Stimulated activated CD8-positive, alpha-beta memory T cell treated with anti-CD3 and anti-CD28 coated beads, Interleukin-2, amount 100 ng/mL, for 48 hours (primary cell): ENCODE measurements at regions not wholly inside any gene's neighbourhood (a gene's known extent, or its start where the extent isn't known, plus 50 kb on each side); places are given as distances from the start of the nearest gene placed in this dataset.

Experiments used
- DNase-seq, 2 donors: peaks; one replicate each; pipeline ENCODE4 v3.0.0-alpha.2; 2020; ENCODE audit warnings: low read depth in 2 of 2

DNA sequence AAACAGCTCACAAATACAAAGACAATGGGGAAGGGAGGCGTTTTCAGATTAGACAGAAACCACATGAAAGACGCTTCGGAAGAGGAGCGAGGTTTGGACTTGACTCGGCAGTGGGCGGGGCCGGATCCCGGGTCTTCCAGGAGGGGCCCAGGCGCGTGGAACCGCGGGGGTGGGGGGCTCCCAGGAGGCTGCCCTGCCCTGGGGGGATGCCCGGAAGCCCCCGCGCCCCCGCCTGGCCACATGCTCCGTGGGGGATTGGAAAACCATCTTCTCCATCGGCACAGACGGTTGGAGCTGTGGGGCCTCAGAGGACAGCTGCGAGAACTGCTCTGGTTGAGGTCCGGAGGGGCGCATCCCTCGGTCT, 186.0 kb upstream of the SHH start:
- peak; percentile 41 to 54 for DNase-seq

DNA sequence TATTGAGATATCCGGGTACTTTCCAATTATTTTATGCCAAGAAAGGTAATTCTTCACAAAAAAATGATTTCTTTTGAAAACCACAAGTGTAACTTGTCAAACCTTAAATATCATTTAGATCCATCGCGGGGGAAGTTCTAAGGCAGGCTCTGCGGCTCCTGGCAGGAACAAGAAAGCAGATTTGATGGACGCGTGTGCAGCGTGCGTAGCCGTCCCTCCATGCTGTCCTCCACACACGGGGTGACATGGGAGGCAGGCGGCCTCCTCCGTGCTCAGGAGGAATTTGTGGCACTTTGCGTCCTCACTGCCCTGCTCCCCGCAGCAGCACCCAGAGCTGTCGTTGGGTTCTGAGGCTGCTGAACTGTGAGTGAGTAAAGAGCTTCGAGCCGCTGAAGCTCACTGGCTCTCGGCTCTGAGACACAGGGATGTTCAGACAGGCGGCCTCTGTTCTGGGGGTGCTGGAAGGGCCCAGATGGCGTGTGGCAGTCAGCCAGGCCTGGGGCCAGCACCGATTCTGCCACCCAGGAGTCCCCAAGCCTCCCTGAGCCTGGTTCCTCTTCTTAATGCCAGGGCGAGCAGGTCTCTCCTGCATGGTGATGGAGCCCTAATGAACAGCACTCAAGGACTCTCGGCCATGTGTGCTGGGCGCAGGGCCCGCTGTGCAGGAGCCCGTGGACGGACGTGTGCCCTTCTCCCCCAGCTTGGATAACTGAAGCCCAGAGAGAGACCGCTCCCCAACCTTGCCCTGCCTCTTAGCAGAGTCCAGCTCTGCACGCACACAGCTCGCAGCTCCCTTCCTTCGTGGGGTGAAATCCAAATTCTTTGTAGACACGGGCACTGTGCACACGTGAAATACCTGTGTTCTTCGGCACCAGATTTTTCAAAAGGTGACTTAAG, 185.4 kb upstream of the SHH start:
- no peak for DNase-seq

DNA sequence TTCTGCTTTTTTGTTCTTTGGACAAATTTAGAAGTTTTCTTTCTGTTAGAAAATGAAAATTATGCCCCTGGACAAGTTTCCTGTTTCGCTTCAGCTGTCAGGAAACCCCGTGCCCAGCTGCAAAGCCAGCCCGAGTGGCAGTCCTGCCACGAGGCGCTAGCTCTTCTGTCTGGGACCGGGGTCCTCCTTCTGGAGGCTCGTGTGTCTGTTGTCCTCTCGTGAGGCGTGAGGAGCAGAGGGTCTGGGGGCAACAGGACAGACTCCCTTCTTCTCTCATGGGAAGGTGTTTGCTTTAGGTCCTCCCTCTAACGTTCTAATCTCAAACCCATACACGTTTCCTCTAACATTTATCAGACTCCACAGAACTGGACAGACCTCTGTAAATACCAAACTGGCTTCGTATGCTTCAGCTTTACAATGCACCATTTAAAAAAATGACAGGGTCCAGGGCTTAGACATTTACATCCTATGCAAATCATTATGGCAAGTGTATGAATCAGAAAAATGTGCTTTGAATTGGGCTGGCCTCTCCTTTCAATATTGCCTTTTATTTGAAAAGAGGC, 184.5 kb upstream of the SHH start:
- no peak for DNase-seq

DNA sequence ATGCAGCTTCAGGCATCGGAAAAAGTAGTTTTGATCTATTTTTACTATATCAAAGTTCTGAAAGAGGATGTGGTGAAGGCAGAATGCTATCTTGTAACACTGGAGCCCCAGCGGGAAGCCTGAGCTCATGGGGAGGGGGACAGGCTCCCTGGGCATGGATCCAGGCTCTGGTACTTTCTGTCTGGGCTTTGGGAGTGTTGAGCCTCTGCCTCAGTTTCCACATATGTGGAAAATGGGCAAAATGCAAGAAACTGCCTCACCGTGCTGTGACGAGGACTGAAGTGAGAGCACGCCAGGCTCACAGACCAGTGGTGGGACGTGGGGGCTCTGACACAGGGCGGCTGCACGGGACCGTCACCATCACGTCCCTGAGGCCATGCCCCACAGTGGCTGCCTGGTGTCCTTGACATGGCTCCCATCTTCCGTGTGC, 182.9 kb upstream of the SHH start:
- DNase-seq: no peak

DNA sequence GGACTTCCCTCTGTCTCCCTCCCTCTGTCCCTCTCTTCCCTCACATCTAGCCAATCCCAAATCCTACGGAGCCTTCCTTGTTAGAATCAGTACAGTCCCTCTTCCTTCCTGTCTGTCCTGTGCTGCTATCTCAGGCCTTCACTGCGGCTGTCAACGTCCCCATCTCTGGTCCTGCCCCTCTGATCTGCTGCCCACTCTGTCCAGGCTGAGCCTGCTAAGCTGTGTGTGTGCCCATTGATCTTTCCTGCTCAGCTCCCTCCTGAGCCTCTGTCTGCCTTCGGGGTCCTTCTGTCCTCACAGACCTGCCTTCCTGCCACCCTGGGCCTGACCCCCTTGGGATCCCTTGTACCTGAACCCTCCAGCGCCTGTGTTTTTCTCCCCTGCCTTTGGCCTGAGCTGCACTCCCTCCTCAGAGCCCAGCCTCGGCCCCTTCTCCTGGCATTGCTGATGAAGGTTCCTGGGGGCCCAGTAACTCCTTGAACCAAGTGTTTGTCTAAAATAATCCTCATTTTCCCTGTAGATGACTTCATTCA, 182.1 kb upstream of the SHH start:
- DNase-seq: no peak

DNA sequence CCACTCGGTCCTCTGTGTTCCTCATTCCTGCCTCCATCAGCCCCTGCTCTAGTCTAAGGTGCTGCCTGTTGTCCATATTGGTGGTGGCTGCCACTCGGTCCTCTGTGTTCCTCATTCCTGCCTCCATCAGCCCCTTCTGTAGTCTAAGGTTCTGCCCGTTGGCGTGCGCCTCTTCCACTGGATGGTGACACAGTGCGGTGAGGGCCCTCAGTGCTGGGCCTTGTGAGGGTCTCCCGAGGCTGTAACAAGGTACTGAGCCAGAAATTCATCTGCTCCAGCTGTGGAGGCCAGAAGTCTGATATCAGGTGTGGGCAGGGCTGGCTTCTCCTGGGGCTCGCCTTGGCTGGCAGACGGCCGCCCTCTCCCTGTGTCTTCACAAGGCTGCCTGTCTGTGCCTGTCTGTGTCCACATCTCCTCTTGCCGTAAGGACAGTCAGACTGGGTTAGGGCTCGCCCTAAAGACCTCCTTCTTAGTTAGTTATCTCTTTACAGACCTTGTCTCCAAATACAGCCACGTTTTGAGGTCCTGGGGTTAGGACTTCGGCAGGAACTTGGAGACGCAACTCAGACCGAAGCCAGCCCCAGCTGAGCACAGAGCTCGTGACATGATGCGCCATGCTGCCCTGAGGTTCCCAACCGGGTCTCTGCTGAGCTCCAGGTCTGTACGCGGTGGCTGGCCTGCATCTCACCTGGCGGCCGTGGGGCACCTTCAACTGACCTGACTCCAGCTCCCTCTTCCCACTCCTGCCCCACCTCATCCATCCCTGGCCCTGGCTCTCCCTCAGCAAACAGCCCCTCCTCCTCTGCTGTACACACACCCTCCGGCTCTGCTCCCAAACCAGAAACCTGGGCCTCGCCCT, 181.4 kb upstream of the SHH start:
- DNase-seq: no peak

DNA sequence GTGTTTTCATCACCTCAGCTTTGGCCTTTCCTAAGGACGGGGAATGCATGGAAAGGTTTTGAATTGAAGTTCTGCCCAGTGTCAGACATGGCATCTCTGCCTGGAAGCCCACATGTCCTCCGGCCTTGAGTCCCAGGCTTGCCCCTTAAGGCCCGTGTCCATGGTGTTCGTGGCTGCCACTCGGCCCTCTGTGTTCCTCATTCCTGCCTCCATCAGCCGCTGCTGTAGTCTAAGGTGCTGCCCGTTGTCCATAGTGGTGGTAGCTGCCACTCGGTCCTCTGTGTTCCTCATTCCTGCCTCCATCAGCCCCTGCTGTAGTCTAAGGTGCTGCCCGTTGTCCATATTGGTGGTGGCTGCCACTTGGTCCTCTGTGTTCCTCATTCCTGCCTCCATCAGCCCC, 180.7 kb upstream of the SHH start:
- DNase-seq: no peak

DNA sequence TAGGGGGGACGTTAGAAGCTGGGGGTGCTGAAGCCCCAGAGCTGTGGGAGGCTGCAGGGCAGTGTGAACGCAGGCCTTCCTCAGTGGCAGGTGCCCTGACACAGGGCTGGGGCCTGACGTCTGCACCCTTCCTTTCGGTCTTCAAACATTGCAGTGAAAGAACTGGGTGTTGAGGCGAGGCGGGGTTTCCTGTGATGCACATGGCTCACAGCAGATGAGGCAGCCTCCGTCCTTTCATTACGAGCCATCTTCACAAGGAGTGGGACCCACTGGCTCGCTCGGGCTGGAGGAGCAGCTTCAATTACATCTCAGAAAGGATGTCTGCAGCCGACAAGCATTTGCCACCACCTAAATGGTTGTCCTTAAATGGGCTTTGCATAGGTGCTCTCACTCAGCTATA, 180.3 kb upstream of the SHH start:
- no peak for DNase-seq

DNA sequence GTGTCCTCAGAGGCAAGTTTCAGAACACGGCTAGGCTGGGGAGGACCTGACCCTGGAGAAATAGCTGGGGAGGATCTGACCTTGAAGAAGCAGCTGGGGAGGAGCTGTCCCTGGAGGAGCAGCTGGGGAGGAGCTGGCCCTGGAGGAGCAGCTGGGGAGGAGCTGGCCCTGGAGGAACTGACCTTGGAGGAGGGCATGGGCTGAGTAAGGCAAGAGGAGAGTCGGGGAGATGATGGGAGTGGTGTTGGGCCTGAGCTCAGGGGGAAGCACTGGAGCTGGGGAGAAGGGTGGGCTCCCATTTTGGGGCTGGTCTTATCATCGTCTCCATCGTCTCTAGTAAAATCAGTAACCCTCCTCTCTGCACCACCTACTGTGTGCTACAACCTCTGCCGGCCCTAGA, 179.8 kb upstream of the SHH start:
- DNase-seq: no peak

DNA sequence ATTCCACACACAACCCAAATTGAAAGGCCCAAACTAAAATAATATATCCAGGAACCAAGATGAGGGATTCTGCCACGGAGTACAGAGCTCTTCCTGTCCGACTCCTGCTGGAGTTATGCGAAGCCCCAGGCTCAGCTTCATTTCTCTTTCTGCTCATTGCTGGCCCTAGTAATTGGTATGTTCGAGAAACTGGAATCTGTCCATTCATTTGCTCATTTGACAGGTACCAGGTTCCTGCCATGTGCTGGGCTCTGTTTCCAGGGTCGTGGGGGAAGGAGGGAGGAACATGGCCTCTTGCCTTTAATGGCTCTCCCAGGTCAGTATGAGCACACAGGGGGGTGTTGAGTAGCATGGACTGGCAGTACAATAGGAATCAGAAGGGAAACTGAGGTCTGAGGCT, 179.2 kb upstream of the SHH start:
- no peak for DNase-seq

DNA sequence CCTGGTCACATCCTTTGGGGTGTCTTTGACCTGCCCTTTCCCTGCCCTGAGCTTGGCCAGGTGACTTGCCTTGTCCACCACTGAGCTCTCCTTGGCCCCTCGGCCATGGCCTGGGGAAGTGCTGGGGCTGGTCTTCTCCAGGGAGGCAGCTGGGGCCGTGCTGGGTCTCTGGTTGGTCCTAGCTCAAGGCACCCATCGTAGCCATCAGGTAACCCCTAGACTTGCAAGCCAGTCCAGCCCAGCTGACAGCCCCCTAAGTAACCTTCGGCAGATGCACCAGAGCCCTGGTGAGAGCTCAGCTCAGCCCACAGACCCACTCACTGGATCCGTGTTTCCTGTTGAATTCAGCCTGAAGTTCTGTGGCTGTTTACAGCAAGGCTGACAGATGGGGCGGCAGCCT, 176.2 kb upstream of the SHH start:
- DNase-seq: no peak

DNA sequence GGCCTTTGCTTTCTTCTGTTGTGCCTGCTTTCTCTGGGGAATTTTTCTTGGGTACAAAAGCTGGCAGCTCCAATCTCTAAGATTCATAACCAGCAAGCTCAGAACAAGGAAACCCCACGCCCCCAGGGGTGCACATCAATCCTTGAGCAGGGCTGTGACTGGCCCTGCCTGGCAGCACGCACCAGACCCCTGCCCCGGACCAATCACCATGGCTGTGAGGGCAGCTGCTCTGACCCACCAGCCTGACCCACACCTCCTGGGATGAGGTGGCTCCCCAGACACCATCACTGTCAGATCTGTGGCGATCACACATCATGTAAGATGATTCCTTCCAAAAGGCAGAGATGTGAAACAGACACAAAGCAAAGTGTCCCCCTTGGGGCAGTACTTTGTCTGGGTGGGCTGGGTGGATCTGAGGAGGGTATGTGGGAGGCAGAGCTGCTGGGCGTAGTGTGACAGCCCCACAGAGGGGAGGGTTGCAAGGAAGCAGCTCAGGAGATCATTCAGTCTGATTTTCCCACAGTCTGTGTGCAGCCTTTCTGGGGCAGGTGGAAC, 175.5 kb upstream of the SHH start:
- DNase-seq: no peak

DNA sequence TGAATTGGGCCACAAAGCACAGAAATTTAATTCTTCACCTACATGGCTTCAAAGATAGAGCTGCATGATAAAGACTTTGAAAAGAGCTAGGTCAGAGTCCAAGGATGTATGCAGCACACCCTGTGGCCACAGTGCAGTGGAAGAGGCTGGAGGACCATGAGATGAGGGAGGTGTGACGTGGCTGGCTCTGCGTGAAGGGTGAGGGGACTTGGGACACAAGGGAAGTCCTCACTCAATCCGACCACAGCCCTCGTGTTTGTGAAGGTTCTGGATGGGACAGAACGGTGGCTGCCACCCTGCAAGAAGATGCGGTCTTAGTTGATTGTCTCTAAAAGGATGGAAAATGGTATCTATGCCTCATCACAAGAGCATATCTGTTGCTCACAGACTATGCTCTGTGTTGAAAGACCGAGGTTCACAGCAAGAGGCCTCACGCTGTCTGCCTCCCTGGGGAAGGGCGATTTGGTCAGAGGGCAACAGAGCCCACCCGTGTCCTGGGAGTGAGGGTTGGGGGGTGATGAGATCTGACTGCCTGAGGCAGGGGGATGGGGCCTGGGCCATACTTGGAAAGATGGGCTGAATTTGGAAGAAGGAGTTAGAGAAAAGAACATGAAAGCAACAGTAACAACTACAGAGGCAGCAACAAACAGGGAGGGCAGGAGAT, 174.4 kb upstream of the SHH start:
- no peak for DNase-seq

DNA sequence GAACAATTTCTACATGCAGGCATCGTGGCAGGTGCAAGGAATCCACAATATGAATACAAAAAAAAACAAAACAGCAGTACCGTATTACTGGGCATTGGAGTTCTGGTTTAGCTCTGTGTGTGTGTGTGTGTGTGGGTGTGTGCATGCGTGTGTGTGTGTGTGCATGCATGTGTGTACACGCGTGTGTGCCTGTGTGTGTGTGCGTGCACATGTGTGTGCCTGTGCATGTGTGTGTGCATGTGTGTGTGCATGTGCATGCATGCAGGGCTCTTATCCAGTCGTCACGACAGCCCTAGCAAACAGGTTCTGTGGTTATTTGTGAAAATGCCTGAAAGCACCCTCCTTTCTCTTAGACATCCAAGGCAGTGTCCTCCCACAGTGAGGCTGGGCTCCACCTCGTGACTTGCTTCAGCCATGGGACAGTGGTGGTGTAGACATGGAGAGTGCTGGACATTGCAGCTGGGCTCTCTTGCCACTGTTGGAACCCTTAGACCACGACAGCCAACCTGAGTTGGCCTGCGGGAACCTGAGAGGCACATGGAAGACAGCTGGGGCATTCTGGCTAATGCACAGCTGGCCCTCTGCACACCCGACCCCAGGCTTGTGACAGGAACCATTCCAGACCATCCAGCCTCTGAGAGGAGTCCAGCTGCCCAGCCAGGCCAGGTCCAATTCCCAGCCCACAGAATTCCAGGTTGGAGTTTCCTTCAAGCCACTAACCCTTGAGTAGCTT, 173.4 kb upstream of the SHH start:
- no peak for DNase-seq

DNA sequence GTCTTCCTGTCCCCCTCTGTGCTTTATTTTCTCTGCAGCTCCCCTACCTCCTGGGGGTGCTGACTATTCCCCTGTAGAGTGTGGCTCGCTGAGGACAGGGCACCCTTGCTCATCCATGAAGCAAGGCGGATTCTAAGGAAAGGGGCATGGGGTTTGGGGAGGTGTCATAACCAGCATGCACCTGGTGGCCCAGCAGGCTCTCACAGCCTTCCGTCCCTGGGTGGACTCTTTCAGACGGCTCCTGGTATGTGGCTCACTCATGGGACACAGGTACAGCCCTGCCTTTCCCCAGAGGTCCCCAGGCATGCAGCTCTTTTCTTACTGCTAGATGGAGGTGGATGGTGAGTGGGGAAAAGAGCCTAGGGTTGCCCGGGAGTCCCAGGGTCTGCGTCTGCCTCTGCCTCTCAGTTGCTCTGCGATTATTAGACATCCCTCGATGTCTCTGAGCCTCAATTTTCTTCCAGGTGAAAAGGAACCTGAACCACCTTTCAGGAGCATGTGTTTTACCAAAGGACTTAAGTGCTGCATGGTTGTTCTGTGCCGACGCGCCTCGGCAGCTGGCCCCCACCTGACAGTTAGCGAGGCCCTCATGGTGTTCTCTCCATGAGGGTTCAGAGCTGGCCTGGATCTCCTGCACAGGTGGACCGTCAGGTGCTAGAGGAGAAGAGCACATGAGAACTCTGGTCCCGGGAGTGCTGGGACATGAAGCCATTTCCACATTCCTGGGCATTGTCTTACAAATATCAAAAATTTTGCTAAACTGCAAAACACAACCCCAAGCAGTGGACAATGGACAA, 172.5 kb upstream of the SHH start:
- DNase-seq: no peak

DNA sequence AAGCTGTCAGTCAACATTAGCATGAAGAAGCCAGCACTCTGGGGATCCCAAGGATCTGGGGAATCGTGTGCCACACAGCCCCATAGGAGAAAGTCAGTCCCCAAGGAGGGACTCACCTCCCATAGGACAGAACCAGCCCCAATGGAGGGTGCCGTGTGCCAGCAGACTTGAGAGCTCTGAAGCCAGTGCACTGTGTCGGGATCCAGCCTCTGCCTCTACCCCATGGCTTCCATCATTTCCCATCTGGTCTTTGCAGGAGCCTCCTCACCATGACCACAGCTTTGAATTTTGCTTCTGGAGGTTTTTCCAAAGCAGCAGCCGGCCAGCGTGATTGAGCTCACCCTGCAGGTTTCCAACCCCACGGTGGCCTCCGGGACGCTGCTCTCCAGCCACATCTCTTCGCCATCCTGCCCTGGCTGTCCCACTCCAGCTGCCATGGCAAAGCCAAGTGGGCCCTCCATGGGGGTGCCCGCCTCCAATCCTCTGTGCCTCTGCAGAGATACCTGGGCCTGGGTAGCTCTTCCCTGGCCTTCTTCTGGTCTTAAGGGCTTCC, 171.8 kb upstream of the SHH start:
- DNase-seq: no peak

DNA sequence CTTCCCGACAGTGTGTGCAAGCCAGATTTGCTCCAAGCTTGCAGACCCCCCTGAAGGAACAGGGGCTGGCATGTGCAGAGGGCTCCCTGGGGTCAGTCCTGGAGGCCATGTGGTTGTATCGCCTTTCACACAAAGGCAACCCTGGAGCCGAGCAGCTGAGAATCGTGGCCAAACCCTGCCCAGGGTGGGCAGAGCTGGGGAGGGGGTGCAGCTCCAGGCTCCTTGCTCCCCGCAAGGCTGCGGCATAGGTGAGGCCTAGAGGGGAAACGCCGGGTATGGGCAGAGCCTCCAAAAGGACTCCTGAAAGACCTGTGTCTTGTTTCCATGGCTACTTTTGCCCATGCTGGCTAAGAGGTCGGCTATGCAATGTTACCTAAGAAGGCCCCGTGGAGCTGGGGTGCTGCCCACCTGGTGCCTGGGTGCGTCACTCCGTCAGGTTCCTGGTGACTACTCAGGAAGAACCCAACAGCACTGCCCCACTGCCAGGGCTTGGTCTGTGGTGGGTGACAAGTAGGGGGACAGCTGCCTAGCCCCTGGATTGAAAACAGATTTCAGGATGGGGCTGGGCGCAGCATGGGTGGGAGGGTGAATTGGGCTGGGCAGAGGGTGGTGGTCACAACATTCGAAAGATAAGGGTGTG, 171.0 kb upstream of the SHH start:
- DNase-seq: no peak

DNA sequence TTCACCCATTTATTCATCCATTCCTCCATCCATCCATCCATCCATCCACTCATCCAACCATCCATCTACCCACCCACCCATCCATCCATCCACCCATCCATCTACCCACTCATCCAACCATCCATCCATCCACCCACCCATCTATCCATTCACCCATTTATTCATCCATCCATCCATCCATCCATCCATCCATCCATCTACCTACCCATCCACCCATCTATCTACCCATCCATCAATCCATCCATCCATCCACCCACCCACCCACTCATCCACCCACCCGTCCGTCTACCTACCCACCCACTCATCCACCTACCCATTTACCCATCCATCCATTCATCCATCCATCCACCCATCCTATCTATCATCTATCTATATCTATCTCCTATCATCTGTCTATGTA, 169.4 kb upstream of the SHH start:
- DNase-seq: no peak

DNA sequence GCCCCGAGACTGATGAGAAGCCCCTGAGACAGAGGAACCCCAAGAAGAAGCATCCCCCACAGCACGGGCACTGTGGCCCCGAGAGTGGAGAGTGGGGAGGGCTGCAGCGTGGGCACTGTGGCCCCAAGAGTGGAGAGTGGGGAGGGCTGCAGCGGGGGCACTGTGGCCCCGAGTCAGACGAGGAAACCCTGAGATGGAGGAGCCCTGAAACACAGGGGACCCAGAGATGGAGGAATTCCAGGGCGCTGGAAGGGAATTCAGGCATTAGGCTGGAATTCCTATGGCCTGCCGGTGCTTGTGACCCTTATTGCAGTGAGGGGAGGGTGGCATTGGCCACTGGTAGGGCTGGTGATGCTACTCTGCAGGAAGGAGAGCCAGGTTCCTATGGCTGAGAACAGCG, 168.6 kb upstream of the SHH start:
- no peak for DNase-seq
